GM12892 (cell line): ENCODE measurements at regions not wholly inside any gene's neighbourhood (a gene's known extent, or its start where the extent isn't known, plus 50 kb on each side); places are given as distances from the start of the nearest gene placed in this dataset.

ENCODE experiments used
- POLR2A ChIP-seq: IDR thresholded peaks from 2 replicates; pipeline ENCODE4 v1.6.1; 2011; ENCODE audit warnings: low read depth, low read length, control low read depth
- POLR2AphosphoS5 ChIP-seq: IDR thresholded peaks from 2 replicates; pipeline ENCODE4 v1.6.1; 2011; ENCODE audit warnings: low read depth, low read length, control low read depth
- TAF1 ChIP-seq: IDR thresholded peaks from 2 replicates; pipeline ENCODE4 v1.6.1; 2011; ENCODE audit warnings: low read depth, mild to moderate bottlenecking, control low read depth, low read length, borderline replicate concordance

GRCh38 chr12:11949738-11950411 lies 120.9 kb upstream of the BCL2L14 start:
- TF ChIP-seq POLR2A: no peak
- TF ChIP-seq TAF1: no peak
- TF ChIP-seq POLR2AphosphoS5: no peak
